CD4-positive, CD25-positive, alpha-beta regulatory T cell (primary cell): ENCODE measurements at regions not wholly inside any gene's neighbourhood (a gene's known extent, or its start where the extent isn't known, plus 50 kb on each side); places are given as distances from the start of the nearest gene placed in this dataset.

Source experiments
- ATAC-seq, 2 donors: fragments of 150-1000 bp; cut with Tn5 transposase; one replicate each; pipeline ENCODE4 v1.10.0; 2021; ENCODE audit warnings: low read depth in 2 of 2, moderate number of reproducible peaks in 2 of 2, moderate library complexity in 1 of 2
- DNase-seq, 3 donors: peaks; one replicate each; pipeline versions ENCODE4 v3.0.0 to v3.0.0-alpha.2; 2012 to 2022; ENCODE audit warnings: mixed read lengths in 1 of 3
- H3K27ac ChIP-seq: one replicate; pipeline ENCODE4 v1.7.0; 2013; ENCODE audit warnings: mild to moderate bottlenecking, low read length; ENCODE audit not compliant: insufficient read depth, poor library complexity, severe bottlenecking
- H3K27me3 ChIP-seq: one replicate; pipeline ENCODE4 v1.7.0; 2013; ENCODE audit warnings: low read length; ENCODE audit not compliant: control insufficient read depth, insufficient read depth
- H3K36me3 ChIP-seq: one replicate; pipeline ENCODE4 v1.7.0; 2013; ENCODE audit warnings: mild to moderate bottlenecking, low read length, moderate library complexity; ENCODE audit not compliant: control insufficient read depth, insufficient read depth
- H3K4me1 ChIP-seq: 2 replicates; pipeline ENCODE4 v1.7.0; 2013; ENCODE audit warnings: mild to moderate bottlenecking, low read length; ENCODE audit not compliant: insufficient read depth, control insufficient read depth, poor library complexity, severe bottlenecking
- H3K4me3 ChIP-seq: one replicate; pipeline ENCODE4 v1.7.0; 2013; ENCODE audit warnings: low read depth, mild to moderate bottlenecking, low read length, moderate library complexity
- H3K9me3 ChIP-seq, 2 experiments: 1 replicate in 1 of 2; 2 replicates in 1 of 2; pipeline ENCODE4 v1.7.0; 2013; ENCODE audit warnings: low read length in 2 of 2, mild to moderate bottlenecking in 1 of 2, moderate library complexity in 1 of 2; ENCODE audit not compliant: control insufficient read depth in 2 of 2
- H3K27ac Mint-ChIP-seq, 3 donors: one replicate each; pipeline ENCODE4 v1.8.0; 2020 to 2022; ENCODE audit warnings: mild to moderate bottlenecking in 3 of 3, mixed read lengths in 3 of 3, moderate library complexity in 2 of 3
- H3K27me3 Mint-ChIP-seq: one replicate; pipeline ENCODE4 v1.8.0; 2022; ENCODE audit warnings: mild to moderate bottlenecking, mixed read lengths
- H3K36me3 Mint-ChIP-seq: one replicate; pipeline ENCODE4 v1.8.0; 2020; ENCODE audit warnings: mixed read lengths
- H3K4me1 Mint-ChIP-seq, 4 donors: one replicate each; pipeline ENCODE4 v1.8.0; 2020 to 2022; ENCODE audit warnings: mixed read lengths in 4 of 4, mild to moderate bottlenecking in 1 of 4
- H3K4me3 Mint-ChIP-seq, 4 donors: one replicate each; pipeline ENCODE4 v1.8.0; 2020 to 2022; ENCODE audit warnings: mild to moderate bottlenecking in 4 of 4, mixed read lengths in 4 of 4, moderate library complexity in 3 of 4
- H3K9me3 Mint-ChIP-seq, 7 donors: one replicate each; pipeline ENCODE4 v1.8.0; 2020 to 2022; ENCODE audit warnings: mixed read lengths in 7 of 7, mild to moderate bottlenecking in 3 of 7, moderate library complexity in 2 of 7

GRCh38 chr2:15775753-15776628, 164.4 kb upstream of the MYCN start:
- Mint-ChIP-seq H3K27me3 (no peaks in the 10 kb centered on the region), H3K4me3 (no peak overlapping the region), H3K27ac (no peak overlapping the region), H3K36me3 (no peaks in the 10 kb centered on the region), H3K9me3 (no peaks in the 10 kb centered on the region), H3K4me1 (no peaks in the 10 kb centered on the region)
- H3K9me3 ChIP-seq, result no peaks in the 10 kb centered on the region
- H3K27ac ChIP-seq, result no peak overlapping the region
- H3K4me3 ChIP-seq, result no peak overlapping the region
- H3K27me3 ChIP-seq, result no peaks in the 10 kb centered on the region
- H3K36me3 ChIP-seq, result no peaks in the 10 kb centered on the region
- no peaks in the 10 kb centered on the region for H3K4me1 ChIP-seq
- ATAC-seq, result no peak
- no peak for DNase-seq

GRCh38 chr2:15776629-15776919, 163.8 kb upstream of the MYCN start:
- ATAC-seq (no peak), DNase-seq (no peak)
- Histone ChIP-seq H3K27me3 (no peaks in the 10 kb centered on the region), H3K27ac (no peak overlapping the region), H3K9me3 (no peaks in the 10 kb centered on the region), H3K4me1 (no peaks in the 10 kb centered on the region), H3K36me3 (no peaks in the 10 kb centered on the region), H3K4me3 (no peak overlapping the region)
- Mint-ChIP-seq H3K36me3 (no peaks in the 10 kb centered on the region), H3K4me1 (no peaks in the 10 kb centered on the region), H3K27ac (no peak overlapping the region), H3K9me3 (no peaks in the 10 kb centered on the region), H3K27me3 (no peaks in the 10 kb centered on the region), H3K4me3 (no peak overlapping the region)

DNA sequence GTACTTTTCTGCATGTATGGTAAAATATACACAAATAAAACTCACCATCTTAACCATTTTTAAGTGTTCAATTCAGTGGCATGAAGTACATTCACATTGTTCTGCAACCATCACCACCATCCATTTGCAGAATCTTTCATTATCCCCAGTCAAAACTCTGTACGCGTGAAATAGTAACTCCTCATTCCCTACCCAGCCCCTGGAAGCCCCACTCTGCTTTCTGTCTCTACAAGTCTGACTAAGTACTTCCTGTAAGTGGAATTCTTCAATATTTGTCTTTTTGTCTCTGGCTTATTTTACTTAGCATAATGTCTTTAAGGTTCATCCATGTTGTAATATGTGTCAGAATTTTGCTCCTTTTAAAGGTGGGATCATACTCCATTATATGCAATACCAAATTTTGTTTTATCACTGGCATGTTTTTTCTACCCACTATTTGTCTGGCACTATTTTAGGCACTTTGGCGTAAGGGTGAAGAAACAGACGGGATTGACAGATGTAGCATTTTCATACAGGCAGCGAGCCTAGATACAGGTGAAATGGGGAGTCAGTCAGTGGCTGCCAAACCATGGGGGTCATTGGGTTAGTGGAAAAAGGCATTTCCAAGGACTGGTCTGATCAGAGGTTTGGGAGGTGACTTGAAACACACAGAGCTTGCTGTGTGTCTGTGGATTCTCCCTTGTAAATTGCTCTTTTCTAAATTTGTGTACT, 163.2 kb upstream of the MYCN start:
- no peaks in the 10 kb centered on the region for H3K9me3 Mint-ChIP-seq

GRCh38 chr2:15777795-15778371, 162.5 kb upstream of the MYCN start:
- ATAC-seq (no peak), DNase-seq (no peak)
- H3K27ac Mint-ChIP-seq, result no peak overlapping the region
- H3K9me3 ChIP-seq, result no peaks in the 10 kb centered on the region
- no peak overlapping the region for H3K4me3 ChIP-seq
- H3K27ac ChIP-seq, result no peak overlapping the region
- no peaks in the 10 kb centered on the region for H3K36me3 Mint-ChIP-seq
- H3K27me3 ChIP-seq, result no peaks in the 10 kb centered on the region
- H3K4me3 Mint-ChIP-seq, result no peak overlapping the region
- H3K9me3 Mint-ChIP-seq, result no peaks in the 10 kb centered on the region
- no peaks in the 10 kb centered on the region for H3K27me3 Mint-ChIP-seq
- no peaks in the 10 kb centered on the region for H3K4me1 ChIP-seq
- no peaks in the 10 kb centered on the region for H3K4me1 Mint-ChIP-seq
- no peaks in the 10 kb centered on the region for H3K36me3 ChIP-seq

More for the DNA sequence above, 163.2 kb upstream of the MYCN start:
- Histone ChIP-seq H3K9me3 (no peaks in the 10 kb centered on the region), H3K4me3 (no peak overlapping the region), H3K36me3 (no peaks in the 10 kb centered on the region), H3K27ac (no peak overlapping the region), H3K27me3 (no peaks in the 10 kb centered on the region), H3K4me1 (no peaks in the 10 kb centered on the region)
- no peaks in the 10 kb centered on the region for H3K36me3 Mint-ChIP-seq
- H3K4me3 Mint-ChIP-seq, result no peak overlapping the region
- no peak overlapping the region for H3K27ac Mint-ChIP-seq
- no peaks in the 10 kb centered on the region for H3K4me1 Mint-ChIP-seq
- ATAC-seq, result no peak
- no peaks in the 10 kb centered on the region for H3K27me3 Mint-ChIP-seq
- DNase-seq, result no peak

GRCh38 chr2:15778529-15779219, 161.7 kb upstream of the MYCN start:
- H3K27ac ChIP-seq, result no peak overlapping the region
- H3K36me3 ChIP-seq, result no peaks in the 10 kb centered on the region
- no peaks in the 10 kb centered on the region for H3K27me3 ChIP-seq
- H3K9me3 ChIP-seq, result no peaks in the 10 kb centered on the region
- H3K27ac Mint-ChIP-seq, result no peak overlapping the region
- DNase-seq (no peak), ATAC-seq (no peak)
- no peak overlapping the region for H3K4me3 ChIP-seq
- H3K4me1 ChIP-seq, result no peaks in the 10 kb centered on the region
- H3K9me3 Mint-ChIP-seq, result no peaks in the 10 kb centered on the region
- no peaks in the 10 kb centered on the region for H3K27me3 Mint-ChIP-seq
- H3K4me3 Mint-ChIP-seq, result no peak overlapping the region
- no peaks in the 10 kb centered on the region for H3K36me3 Mint-ChIP-seq
- H3K4me1 Mint-ChIP-seq, result no peaks in the 10 kb centered on the region

DNA sequence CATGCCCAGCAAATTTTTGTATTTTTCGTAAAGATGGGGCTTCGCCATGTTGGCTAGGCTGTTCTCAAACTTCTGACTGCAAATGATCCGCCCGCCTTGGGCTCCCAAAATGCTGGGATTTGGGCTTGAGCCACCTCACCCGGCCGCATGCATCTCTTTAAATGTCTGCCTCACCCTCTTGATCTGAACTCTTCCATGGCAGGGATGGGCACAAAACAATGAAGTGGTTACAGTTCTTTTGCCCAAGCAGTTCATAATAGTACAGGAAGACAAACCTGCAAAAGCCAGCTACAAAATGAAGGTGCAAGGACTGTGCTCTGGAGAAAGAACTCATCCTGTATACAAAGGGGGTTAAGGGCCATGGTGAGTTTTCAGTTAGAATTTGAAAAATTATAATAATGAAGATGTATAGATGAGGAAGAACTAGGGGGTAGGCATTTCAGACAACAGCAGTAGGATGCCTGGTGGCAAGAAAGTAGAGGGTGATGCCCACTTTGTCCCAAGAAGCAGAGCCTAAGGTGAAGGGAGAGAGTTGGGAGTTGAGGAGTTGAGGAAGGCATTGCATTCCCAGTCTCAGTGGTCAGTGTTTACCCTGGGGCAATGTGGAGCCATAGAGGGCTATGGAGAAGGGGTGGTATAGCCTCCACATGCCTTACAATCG, 160.8 kb upstream of the MYCN start:
- no peak for ATAC-seq
- H3K4me1 Mint-ChIP-seq, result no peaks in the 10 kb centered on the region
- H3K9me3 Mint-ChIP-seq, result no peaks in the 10 kb centered on the region
- H3K27ac ChIP-seq, result no peak overlapping the region
- no peaks in the 10 kb centered on the region for H3K27me3 Mint-ChIP-seq
- no peak for DNase-seq
- H3K27me3 ChIP-seq, result no peaks in the 10 kb centered on the region
- no peaks in the 10 kb centered on the region for H3K36me3 ChIP-seq
- no peak overlapping the region for H3K27ac Mint-ChIP-seq
- no peaks in the 10 kb centered on the region for H3K9me3 ChIP-seq
- no peak overlapping the region for H3K4me3 ChIP-seq
- H3K4me3 Mint-ChIP-seq, result no peak overlapping the region
- H3K36me3 Mint-ChIP-seq, result no peaks in the 10 kb centered on the region
- H3K4me1 ChIP-seq, result no peaks in the 10 kb centered on the region

DNA sequence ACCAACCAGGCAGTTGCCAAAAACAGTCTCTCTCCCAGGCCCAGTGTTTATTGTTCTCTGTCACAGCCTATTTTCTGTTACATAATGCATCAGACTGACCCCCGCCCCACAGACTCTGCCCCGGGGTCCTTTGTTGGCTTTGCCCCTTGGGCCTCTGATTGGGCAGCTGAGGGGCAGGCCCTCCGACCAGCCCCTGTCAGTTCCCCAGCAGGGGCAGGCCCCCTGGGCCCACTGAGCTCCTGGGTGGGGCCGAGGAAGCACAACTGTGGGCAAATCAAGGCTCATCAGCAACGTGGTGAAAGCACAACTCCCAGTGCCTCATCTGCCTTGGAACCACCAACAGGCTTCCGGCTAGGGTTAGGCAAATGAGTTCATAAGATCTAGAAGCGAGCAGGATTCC, 160.1 kb upstream of the MYCN start:
- no peak for ATAC-seq
- Histone ChIP-seq H3K4me1 (no peaks in the 10 kb centered on the region), H3K36me3 (no peaks in the 10 kb centered on the region), H3K27ac (no peak overlapping the region), H3K27me3 (no peaks in the 10 kb centered on the region), H3K9me3 (no peaks in the 10 kb centered on the region), H3K4me3 (no peak overlapping the region)
- H3K4me3 Mint-ChIP-seq, result no peak overlapping the region
- DNase-seq, result no peak
- H3K27ac Mint-ChIP-seq, result no peak overlapping the region
- no peaks in the 10 kb centered on the region for H3K4me1 Mint-ChIP-seq
- H3K36me3 Mint-ChIP-seq, result no peaks in the 10 kb centered on the region
- H3K27me3 Mint-ChIP-seq, result no peaks in the 10 kb centered on the region
- H3K9me3 Mint-ChIP-seq, result no peaks in the 10 kb centered on the region
